ENCODE measurements at regions not wholly inside any gene's neighbourhood (a gene's known extent, or its start where the extent isn't known, plus 50 kb on each side); places are given as distances from the start of the nearest gene placed in this dataset.
"Not testable (repeated sequence)": the region's sequence is repeated elsewhere in the genome, so short reads cannot be mapped to it uniquely, and the experiment has no call there.

GRCh38 chr1:232579958-232580941, 49.7 kb downstream of the SIPA1L2 start:
- Mint-ChIP-seq H3K27ac (no peak overlapping the region), H3K27me3 (no peaks in the 10 kb centered on the region), H3K9me3 (no peaks in the 10 kb centered on the region), H3K4me1 (peaks cover 33% of the 10 kb centered on the region), H3K4me3 (peak overlapping the region; percentile 1), H3K36me3 (no peaks in the 10 kb centered on the region)

GRCh38 chr1:232579466-232579865, 50.5 kb downstream of the SIPA1L2 start:
- H3K4me1 Mint-ChIP-seq, result peaks cover 33% of the 10 kb centered on the region
- H3K36me3 Mint-ChIP-seq, result no peaks in the 10 kb centered on the region
- H3K27me3 Mint-ChIP-seq, result no peaks in the 10 kb centered on the region
- no peak overlapping the region for H3K27ac Mint-ChIP-seq
- H3K9me3 Mint-ChIP-seq, result no peaks in the 10 kb centered on the region
- peak overlapping the region; percentile 1 for H3K4me3 Mint-ChIP-seq

GRCh38 chr1:232578651-232579195, 51.2 kb downstream of the SIPA1L2 start:
- Mint-ChIP-seq H3K36me3 (no peaks in the 10 kb centered on the region), H3K9me3 (no peaks in the 10 kb centered on the region), H3K4me3 (peak overlapping the region; percentile 20), H3K27ac (peak overlapping the region; percentile 20), H3K27me3 (no peaks in the 10 kb centered on the region), H3K4me1 (peaks cover 33% of the 10 kb centered on the region)

GRCh38 chr1:232577772-232578171, 52.2 kb downstream of the SIPA1L2 start:
- Mint-ChIP-seq H3K4me3 (no peak overlapping the region), H3K27me3 (no peaks in the 10 kb centered on the region), H3K36me3 (no peaks in the 10 kb centered on the region), H3K4me1 (peaks cover 33% of the 10 kb centered on the region), H3K9me3 (no peaks in the 10 kb centered on the region), H3K27ac (peak overlapping the region; percentile 10)

- H3K27ac Mint-ChIP-seq, result no peak overlapping the region
- no peaks in the 10 kb centered on the region for H3K36me3 Mint-ChIP-seq
- H3K27me3 Mint-ChIP-seq, result no peaks in the 10 kb centered on the region
- peaks cover 33% of the 10 kb centered on the region for H3K4me1 Mint-ChIP-seq
- H3K9me3 Mint-ChIP-seq, result no peaks in the 10 kb centered on the region
- H3K4me3 Mint-ChIP-seq, result no peak overlapping the region
These were observed 53.4 kb downstream of the SIPA1L2 start for GRCh38 chr1:232576537-232576936.

GRCh38 chr1:232575763-232576040, 54.2 kb downstream of the SIPA1L2 start:
- peaks cover 33% of the 10 kb centered on the region for H3K4me1 Mint-ChIP-seq
- H3K9me3 Mint-ChIP-seq, result no peaks in the 10 kb centered on the region
- no peaks in the 10 kb centered on the region for H3K27me3 Mint-ChIP-seq
- no peak overlapping the region for H3K27ac Mint-ChIP-seq
- H3K36me3 Mint-ChIP-seq, result no peaks in the 10 kb centered on the region
- H3K4me3 Mint-ChIP-seq, result no peak overlapping the region

- no peaks in the 10 kb centered on the region for H3K36me3 Mint-ChIP-seq
- H3K9me3 Mint-ChIP-seq, result no peaks in the 10 kb centered on the region
- H3K4me3 Mint-ChIP-seq, result no peak overlapping the region
- H3K4me1 Mint-ChIP-seq, result peaks cover 33% of the 10 kb centered on the region
- no peak overlapping the region for H3K27ac Mint-ChIP-seq
- H3K27me3 Mint-ChIP-seq, result no peaks in the 10 kb centered on the region
These were observed 54.8 kb downstream of the SIPA1L2 start for GRCh38 chr1:232574889-232575762.

GRCh38 chr1:232574077-232574476, 55.9 kb downstream of the SIPA1L2 start:
- H3K27me3 Mint-ChIP-seq, result no peaks in the 10 kb centered on the region
- no peak overlapping the region for H3K4me3 Mint-ChIP-seq
- H3K36me3 Mint-ChIP-seq, result no peaks in the 10 kb centered on the region
- H3K9me3 Mint-ChIP-seq, result no peaks in the 10 kb centered on the region
- peaks cover 22% of the 10 kb centered on the region for H3K4me1 Mint-ChIP-seq
- no peak overlapping the region for H3K27ac Mint-ChIP-seq

- peaks cover 3% of the 10 kb centered on the region for H3K4me1 Mint-ChIP-seq
- no peaks in the 10 kb centered on the region for H3K36me3 Mint-ChIP-seq
- H3K27ac Mint-ChIP-seq, result no peak overlapping the region
- H3K4me3 Mint-ChIP-seq, result no peak overlapping the region
- H3K9me3 Mint-ChIP-seq, result no peaks in the 10 kb centered on the region
- H3K27me3 Mint-ChIP-seq, result no peaks in the 10 kb centered on the region
These were observed 58.4 kb downstream of the SIPA1L2 start for GRCh38 chr1:232571523-232571922.

GRCh38 chr1:232570007-232570406, 59.9 kb downstream of the SIPA1L2 start:
- Mint-ChIP-seq H3K36me3 (no peaks in the 10 kb centered on the region), H3K27me3 (no peaks in the 10 kb centered on the region), H3K4me3 (no peak overlapping the region), H3K27ac (no peak overlapping the region), H3K9me3 (no peaks in the 10 kb centered on the region), H3K4me1 (no peaks in the 10 kb centered on the region)

GRCh38 chr1:232569554-232569921, 60.4 kb downstream of the SIPA1L2 start:
- not testable (repeated sequence) for H3K4me3 Mint-ChIP-seq, H3K27me3 Mint-ChIP-seq, H3K4me1 Mint-ChIP-seq, H3K36me3 Mint-ChIP-seq, H3K9me3 Mint-ChIP-seq, H3K27ac Mint-ChIP-seq

- no peaks in the 10 kb centered on the region for H3K36me3 Mint-ChIP-seq
- no peak overlapping the region for H3K4me3 Mint-ChIP-seq
- H3K9me3 Mint-ChIP-seq, result no peaks in the 10 kb centered on the region
- H3K27ac Mint-ChIP-seq, result no peak overlapping the region
- H3K4me1 Mint-ChIP-seq, result no peaks in the 10 kb centered on the region
- no peaks in the 10 kb centered on the region for H3K27me3 Mint-ChIP-seq
These were observed 60.9 kb downstream of the SIPA1L2 start for GRCh38 chr1:232568906-232569553.

GRCh38 chr1:232568331-232568852, 61.5 kb downstream of the SIPA1L2 start:
- Mint-ChIP-seq H3K27me3 (no peaks in the 10 kb centered on the region), H3K27ac (no peak overlapping the region), H3K9me3 (no peaks in the 10 kb centered on the region), H3K4me1 (no peaks in the 10 kb centered on the region), H3K36me3 (no peaks in the 10 kb centered on the region), H3K4me3 (no peak overlapping the region)

GRCh38 chr1:232566093-232566492, 63.8 kb downstream of the SIPA1L2 start:
- Mint-ChIP-seq H3K9me3 (no peaks in the 10 kb centered on the region), H3K27me3 (no peaks in the 10 kb centered on the region), H3K36me3 (no peaks in the 10 kb centered on the region), H3K4me1 (no peaks in the 10 kb centered on the region), H3K4me3 (no peak overlapping the region), H3K27ac (no peak overlapping the region)

GRCh38 chr1:232562855-232563510, 67.0 kb downstream of the SIPA1L2 start:
- no peaks in the 10 kb centered on the region for H3K27me3 Mint-ChIP-seq
- no peaks in the 10 kb centered on the region for H3K36me3 Mint-ChIP-seq

More at GRCh38 chr1:232562855-232563510, 67.0 kb downstream of the SIPA1L2 start:
- no peak overlapping the region for H3K27ac Mint-ChIP-seq
- H3K9me3 Mint-ChIP-seq, result no peaks in the 10 kb centered on the region
- no peaks in the 10 kb centered on the region for H3K4me1 Mint-ChIP-seq
- H3K4me3 Mint-ChIP-seq, result no peak overlapping the region

All from activated naive CD4-positive, alpha-beta T cell treated with anti-CD3 and anti-CD28 coated beads, Interleukin-2, amount 50 U/mL, for 24 hours (primary cell).